Breast epithelium (tissue), 3 donors: ENCODE measurements at regions not wholly inside any gene's neighbourhood (a gene's known extent, or its start where the extent isn't known, plus 50 kb on each side); places are given as distances from the start of the nearest gene placed in this dataset.

Source experiments
- CTCF ChIP-seq, 3 donors: fragments of 450-650 bp; IDR thresholded peaks; one replicate each; pipeline ENCODE4 v1.5.1; 2016 to 2017; ENCODE audit warnings: antibody characterized with exemption in 3 of 3, mild to moderate bottlenecking in 3 of 3, moderate library complexity in 3 of 3
- POLR2A ChIP-seq: fragments of 450-650 bp; IDR thresholded peaks from one replicate; pipeline ENCODE4 v1.6.1; 2016; ENCODE audit warnings: antibody characterized with exemption, mild to moderate bottlenecking, moderate library complexity
- POLR2AphosphoS5 ChIP-seq, 3 donors: sonication (generic); formaldehyde crosslinking; IDR thresholded peaks; one replicate each; pipeline ENCODE4 v1.6.1; 2017; ENCODE audit warnings: antibody characterized with exemption in 3 of 3

- no peak for TF ChIP-seq CTCF (IDR thresholded peaks at IDR 0.05)
- TF ChIP-seq POLR2A = no peak
- TF ChIP-seq POLR2AphosphoS5 (IDR thresholded peaks at IDR 0.05) = no peak
These were observed 188.0 kb upstream of the MDGA2 start for GRCh38 chr14:47863441-47863840.
